GM21619 (cell line): ENCODE measurements at regions not wholly inside any gene's neighbourhood (a gene's known extent, or its start where the extent isn't known, plus 50 kb on each side); places are given as distances from the start of the nearest gene placed in this dataset.
"Not testable (repeated sequence)": the region's sequence is repeated elsewhere in the genome, so short reads cannot be mapped to it uniquely, and the experiment has no call there.

Experiments used
- ATAC-seq: cut with Tn5 transposase; IDR thresholded peaks from one replicate; pipeline ENCODE4 v1.9.1; 2021; ENCODE audit not compliant: unreplicated experiment

DNA sequence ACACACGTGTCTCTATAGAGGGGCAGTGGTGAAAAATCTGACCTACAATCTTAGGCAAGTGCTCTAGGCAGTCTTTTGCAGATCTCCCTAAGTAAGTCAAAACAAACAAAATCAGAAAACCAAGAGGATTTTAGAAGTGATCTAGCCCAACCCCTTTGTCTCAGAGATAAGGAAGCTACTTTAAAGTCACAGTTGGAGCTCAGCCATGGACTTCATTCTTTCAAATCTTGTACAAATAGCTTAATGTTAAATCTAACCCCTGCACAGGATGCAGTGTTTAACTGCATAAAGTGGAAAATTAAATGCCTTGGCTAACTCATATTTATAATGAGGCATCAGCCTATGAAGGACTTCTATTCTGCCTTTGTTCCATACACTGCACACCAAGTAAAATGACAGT is 135.1 kb upstream of the RFX3 start:
- ATAC-seq = no peak

DNA sequence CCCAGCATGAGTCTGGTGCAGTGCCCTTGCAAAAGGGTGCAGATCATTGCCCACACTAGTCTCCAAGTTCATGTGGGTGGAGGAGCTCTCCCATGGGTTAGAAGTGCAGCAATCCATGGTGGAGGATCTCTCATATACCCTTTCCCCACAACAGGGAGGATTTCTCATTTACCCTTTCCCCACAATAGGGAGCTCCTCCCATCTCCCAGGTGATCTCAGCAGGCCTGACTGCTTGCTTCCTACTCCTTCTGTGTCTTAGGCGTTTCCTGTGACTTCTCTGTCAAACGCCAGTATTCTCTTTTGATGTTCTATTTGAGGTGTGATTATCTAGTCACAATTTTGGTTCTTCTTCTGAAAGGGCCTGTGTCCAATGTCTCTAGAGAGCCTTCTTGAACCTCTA is 133.8 kb upstream of the RFX3 start:
- ATAC-seq = no peak

DNA sequence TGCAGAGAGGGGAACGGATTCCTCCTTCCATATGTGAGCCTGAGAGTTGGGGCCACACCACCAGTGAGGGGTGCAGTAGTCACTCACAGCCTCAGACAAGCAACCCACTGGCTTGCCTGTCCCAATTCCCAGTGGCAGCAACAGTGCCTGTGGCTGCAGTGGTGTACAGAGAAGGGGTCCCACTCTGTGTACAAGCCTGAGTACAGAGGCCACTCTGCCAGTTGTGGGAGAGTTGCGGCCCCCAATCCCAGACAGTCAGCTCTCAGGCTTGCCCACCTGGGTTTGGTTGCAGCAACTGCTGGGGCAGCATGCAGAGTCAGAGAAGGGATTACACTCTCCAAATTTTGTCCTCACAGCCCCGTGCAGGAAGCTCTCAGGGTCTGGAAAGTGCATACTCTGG is 133.2 kb upstream of the RFX3 start:
- no peak for ATAC-seq

DNA sequence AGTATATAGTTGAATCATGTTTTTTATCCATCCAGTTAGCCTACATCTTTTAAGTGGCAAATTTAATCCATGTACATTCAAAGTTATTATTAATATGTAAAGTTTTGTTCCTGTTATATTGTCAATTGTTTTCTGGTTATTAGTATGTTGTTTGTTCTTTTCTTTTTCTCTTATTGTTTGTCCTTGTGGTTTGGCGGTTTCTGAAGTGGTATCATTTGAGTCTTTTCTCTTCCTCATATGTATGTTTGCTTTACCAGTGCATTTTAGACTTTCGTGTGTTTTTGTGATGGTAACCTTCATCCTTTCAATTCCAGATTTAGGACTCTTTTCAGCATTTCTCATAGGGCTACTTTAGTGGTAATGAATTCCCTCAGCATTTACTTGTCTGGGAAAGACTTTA is 130.4 kb upstream of the RFX3 start:
- no peak for ATAC-seq

DNA sequence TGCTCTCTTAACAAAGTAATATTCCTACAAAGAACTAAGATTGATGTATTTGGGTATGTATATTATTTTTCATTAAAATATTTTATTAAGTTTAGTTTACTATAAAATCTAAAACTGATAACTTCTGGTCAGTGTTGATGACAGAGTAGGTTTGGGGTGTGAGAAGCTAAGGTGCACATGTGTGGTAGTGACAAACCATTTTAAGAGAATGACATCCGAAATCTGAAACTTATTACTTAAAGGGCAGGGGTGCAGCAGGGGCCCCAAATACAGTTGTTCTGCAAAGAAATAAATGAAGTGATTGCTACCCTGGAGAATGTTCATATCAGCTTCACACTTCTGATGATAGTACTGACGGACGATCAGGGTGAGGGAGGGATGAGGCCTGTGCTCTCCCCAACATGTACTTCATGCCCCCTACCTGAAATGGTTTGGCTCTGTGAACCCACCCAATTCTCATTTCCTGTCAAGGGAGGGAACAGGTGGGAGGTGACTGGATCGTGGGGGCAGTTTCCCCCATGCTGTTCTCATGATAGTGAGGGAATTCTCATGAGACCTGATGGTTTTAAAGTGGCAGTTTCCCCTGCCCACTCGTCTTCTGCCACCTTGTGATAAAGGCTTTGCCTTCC is 125.3 kb upstream of the RFX3 start:
- ATAC-seq = no peak

DNA sequence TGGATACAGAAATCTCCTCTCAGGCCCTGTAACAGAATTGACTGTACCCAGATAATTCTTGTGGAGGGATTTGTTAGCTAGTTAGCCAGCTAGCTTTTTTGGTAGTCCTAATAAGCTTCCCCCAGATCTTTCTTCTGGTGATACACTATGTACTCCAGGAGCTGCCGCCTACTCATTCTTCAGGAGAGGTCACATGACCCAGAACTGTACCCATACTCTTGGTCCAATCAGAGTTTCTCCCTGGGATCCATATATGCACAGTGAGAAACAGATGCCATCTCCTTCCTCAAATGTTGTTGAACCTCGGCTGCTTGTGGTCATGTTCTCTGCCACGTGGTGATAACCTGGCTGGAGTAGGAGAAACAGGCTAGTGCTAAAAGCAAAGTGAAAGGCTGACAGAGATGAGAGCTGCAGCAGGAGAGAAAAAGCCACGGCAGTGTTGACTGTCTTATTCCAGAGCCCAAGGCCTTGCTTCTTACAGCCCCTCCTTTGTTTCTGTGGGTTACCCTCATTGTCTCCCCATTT is 123.0 kb upstream of the RFX3 start:
- ATAC-seq = no peak

DNA sequence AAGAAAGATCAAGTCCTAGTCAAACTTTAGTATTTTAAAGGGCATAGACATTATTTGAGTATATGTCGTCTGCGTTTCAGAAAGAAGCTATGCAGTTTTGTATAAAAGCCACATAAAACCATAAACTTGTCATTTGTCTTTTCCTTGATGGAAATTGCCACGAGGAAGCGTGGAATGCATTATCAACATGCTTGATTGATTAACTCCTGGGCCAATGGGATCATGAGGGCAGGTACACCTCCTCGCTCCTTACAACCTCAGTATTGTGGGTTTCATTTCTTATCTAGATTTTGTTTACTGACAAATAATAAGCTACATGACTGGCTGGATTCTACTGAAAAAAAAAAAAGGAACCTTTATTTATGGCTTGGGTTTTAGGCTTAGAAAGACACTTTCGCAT is 122.5 kb upstream of the RFX3 start:
- no peak for ATAC-seq

DNA sequence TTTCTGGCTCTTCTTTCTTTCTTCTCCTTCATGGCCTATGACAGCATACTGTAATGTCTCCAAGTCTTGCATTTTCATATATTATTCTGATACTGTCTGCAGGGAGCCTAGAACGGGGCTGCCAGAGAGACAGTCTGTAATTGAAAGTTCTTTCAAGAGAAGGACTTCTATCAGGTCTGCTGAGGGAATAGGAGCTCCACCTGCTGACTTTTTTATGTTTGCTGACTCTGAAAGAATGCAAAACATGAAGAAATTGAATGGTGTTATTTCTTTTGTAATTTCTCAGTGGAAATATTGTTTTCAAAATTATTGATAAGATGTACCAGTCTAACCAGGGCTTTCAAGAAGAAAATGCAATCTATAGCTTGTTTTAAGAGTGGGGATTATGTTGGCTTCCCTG is 121.9 kb upstream of the RFX3 start:
- no peak for ATAC-seq

DNA sequence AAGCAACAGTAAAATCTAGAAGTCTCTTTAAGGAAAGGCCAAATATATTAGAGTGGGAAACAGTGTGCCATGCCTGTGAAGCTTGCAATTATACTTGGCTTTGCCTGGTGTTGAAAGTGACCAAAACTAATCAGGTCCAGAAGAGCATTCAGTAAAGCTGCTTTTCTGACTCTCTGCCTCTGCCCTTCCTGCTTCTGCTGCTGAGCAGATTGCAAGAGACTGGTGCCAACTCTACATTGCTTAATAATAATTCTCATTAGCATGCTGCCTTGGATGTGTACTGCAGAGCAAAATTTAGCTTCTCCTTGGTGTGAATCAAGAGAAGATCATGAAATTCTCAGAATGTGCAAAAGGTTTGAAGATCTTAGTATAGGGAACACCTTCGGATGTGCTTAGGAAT is 120.4 kb upstream of the RFX3 start:
- no peak for ATAC-seq

DNA sequence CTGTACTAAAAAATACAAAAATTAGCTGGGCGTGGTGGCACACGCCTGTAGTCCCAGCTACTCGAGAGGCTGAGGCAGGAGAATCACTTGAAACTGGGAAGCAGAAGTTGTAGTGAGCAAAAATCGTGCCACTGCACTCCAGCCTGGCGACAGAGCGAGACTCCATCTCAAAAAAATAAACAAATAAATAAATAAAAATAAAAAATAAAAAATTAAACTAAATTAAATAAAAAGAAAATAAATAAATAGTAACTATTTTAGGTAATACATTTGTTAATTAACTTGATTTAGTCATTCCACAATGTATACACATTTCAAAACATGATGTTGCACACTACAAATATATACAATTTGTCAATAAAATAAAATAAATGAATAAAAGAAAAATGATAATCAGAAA is 116.3 kb upstream of the RFX3 start:
- not testable (repeated sequence) for ATAC-seq

DNA sequence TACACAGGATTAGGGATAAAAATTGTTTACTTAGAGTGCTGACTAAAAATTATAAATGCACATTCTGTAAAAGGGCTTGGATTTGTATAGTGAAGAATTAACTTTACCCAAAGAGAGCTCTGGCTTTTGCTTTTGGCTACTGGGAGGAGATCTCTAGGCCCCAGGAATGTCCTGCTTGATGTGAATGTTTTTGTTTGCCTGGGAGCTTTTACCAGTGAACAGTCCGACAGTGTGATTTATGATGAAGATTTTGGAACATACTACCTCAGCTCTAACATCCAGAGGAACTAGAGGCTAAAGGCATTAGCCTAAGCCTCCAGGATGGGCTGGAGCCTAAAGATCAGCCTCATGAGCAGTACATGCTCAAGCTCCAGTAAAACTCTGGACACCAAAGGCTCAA is 103.7 kb upstream of the RFX3 start:
- ATAC-seq = no peak

DNA sequence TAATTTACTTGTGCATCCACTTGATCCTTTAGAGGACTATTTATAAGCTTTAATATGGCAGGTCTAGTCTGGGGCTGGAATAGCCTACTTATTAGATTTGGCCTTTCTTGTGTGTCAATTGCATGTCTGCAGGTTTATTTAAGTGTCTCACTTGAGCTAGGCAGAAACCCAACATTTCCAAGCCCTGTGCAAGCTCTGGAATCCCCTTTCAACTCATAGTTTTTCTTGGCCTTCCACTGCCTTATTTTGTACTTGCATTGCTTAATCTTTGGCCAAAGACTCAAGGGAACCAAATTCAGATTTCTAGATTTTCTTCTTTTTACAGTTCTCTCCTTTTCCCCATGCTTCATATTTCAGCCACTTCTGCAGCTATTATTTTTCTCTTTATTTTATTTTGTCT is 102.4 kb upstream of the RFX3 start:
- no peak for ATAC-seq

DNA sequence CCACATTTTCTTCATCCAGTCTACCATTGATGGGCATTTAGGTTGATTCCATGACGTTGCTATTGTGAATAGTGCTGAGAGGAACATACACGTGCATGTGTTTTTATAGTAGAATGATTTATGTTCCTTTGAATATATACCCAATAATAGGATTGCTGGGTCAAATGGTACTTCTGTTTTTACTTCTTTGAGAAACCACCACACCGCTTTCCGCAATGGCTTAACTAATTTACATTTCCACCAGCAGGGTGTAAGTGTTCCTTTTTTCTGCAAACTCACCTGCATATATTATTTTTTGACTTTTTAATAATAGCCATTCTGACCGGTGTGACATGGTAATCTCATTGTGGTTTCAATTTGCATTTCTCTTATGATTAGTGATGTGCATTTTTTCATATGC is 82.2 kb upstream of the RFX3 start:
- ATAC-seq = peak; percentile 91

DNA sequence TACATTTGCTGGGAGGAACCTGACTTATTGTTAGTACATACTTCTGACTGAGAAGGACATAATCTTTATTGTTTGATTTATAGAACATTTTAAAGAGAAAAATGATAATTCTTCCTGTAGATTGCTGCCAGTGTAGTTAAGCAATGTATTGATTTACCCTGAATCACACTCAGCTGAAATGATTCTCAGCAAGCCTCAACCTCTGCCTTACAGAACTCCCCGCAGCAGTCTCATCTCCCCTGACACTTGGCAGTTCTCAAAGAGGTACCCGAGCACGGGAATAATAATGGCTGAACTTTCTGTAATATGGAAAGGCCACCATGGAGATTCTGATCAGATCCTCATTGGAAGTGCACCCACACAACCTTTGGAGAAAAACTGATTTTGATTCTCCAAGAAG is 74.9 kb upstream of the RFX3 start:
- no peak for ATAC-seq

DNA sequence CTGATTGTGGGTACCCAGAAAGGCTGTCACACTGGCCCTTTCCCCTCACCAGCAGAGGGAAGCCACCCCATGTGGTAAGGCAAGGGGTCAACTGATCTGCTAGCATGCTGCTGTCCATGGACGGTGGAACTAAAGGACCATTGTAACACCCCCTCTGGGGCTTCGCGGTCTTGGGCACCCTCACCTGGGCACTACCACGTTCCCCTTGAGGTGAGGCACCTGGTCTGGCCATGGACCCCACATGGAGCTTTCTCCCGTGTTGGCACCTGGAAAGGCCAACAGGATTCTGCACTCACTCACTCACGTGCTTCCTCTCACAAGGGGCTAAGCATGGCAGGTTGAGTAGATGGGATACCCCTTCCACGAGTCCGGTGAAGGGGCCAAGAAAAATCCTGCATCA is 72.0 kb upstream of the RFX3 start:
- no peak for ATAC-seq

DNA sequence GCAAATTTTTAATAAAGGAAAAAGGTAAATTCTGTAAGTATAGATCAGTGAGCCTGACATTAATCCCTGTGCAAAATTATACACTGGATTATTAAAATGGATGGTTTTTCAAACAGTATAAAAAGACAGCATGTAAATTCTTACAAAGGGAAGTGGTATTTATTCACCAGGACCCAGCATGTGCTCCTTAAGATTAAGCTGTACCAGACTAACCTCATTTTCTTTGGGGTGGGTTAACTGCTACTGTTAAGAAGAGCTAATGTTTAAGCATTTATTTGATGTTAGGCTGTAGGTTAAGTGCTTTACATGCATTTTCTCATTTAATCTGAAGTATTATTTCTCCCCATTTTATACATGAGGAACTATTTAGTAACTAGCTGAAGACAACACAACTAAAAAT is 60.3 kb upstream of the RFX3 start:
- no peak for ATAC-seq

DNA sequence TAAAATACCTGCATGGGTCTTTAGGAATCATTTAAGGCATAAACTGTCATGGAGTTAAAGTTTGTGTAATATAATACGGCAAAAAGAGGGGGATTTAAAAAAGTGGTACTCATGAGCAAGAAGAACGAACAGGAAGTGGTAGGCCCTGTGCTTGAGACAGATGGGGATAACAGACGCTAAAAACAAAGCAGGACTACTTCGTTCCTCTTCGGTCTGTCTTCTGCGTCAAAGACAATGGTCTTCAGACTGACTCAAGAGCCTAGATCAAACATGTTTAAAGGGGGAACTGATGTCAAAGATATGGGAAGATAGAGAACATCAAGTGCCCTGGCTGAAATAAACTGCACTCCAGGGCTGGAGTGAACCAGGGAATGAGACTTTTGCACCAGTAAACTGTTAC is 59.8 kb upstream of the RFX3 start:
- no peak for ATAC-seq

DNA sequence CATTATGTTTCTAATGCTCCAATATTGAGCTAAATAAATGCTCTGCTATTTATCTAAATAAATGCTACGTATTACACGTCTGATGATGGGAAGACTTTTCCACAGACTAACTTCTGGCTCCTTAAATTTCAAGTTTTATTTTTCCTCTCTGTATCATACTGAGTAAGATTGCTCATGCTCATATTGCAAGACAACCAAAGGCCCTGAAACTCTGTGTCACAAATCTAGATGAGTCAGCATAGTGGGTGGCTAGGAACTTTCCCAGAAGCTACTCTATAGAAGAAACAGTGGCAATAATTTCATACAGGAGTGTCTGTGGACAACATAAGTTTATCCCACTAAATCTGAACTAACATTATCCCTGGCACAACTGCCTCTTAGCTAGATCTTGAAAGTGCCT is 53.0 kb upstream of the RFX3 start:
- ATAC-seq = no peak

DNA sequence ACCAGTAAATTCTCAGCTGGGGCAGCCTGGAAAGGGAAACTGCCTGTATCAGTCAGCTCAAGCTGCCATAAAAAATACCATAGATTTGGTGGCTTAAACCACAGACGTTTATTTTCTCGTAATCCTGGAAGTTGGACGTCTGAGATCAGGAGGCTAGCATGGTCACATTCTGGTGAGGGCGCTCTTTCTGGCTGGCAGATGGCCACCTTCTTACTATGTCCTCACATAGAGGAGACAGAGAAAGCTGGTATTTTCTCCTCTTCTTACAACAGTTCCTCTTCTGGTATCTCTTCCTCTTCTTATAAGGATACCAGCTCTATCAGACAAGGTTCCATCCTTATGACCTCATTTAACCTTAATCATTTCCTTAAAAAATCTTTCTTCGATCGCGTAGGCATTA is 50.5 kb upstream of the RFX3 start:
- ATAC-seq = no peak

DNA sequence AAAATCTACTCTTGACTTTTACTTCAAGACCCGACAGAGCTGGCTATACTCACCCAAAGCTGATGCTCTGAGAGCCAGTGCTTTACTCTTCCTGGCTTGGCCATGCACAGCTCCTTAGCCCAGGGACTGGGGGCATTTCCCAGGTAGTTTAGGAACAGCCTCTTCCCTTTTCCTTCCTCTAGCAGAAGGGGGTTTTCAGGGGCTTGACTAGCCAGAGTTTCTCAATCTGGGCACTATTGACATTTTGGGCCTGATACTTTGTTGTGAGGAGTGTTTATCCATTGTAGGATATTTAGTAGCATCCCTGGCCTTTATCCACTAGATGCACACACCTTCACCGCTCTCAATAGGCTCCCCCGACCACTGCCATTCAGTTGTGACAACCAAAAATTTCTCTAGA is 50.0 kb upstream of the RFX3 start:
- ATAC-seq = no peak
